ENCODE measurements at regions not wholly inside any gene's neighbourhood (a gene's known extent, or its start where the extent isn't known, plus 50 kb on each side); places are given as distances from the start of the nearest gene placed in this dataset.

DNA sequence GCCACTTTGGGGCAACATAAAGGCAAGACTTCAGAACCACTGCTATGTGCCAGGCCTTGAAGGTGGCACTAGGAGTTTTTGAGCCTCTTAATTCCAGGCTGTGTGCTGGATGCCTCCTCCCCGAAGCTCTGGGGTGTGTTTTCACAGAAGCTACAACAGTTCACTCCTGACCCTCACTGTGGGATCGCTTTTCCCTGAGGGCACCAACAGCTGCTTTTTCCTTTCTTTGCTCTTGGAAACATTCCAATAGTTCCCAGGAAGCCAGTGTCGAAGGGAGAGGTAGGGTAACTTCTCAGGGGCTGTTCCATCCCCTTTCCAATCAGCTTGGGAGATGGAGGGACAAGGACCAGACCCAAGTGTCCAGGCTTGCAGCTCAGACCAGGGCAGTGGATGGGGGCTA, 153.4 kb downstream of the C1orf94 start:
- Histone ChIP-seq H3K4me1 (ENCODE audit: insufficient read depth) (no peaks in the 10 kb centered on the region), H3K27me3 (ENCODE audit: insufficient read depth) (no peaks in the 10 kb centered on the region), H3K27ac (ENCODE audit: low read depth) (no peak overlapping the region), H4K20me1 (replicated peaks; ENCODE audit: insufficient read depth) (no peaks in the 10 kb centered on the region), H3K4me3 (no peak overlapping the region), H3K9me2 (ENCODE audit: insufficient read depth) (peaks cover 7% of the 10 kb centered on the region; the same call in 1 of the 2 replicates), H3K4me2 (no peak overlapping the region), H3K36me3 (ENCODE audit: insufficient read depth) (no peaks in the 10 kb centered on the region), H2AFZ (no peak overlapping the region), H3K79me2 (replicated peaks; ENCODE audit: insufficient read depth) (no peaks in the 10 kb centered on the region), H3F3A (replicated peaks; ENCODE audit: low read depth) (no peaks in the 10 kb centered on the region)
- Mint-ChIP-seq H3K9me3 (no peaks in the 10 kb centered on the region), H3K27me3 (ENCODE audit: insufficient read depth, low read depth, poor library complexity) (no peaks in the 10 kb centered on the region), H3K27ac (no peak overlapping the region), H3K4me3 (no peak overlapping the region), H3K36me3 (ENCODE audit: low read depth) (no peaks in the 10 kb centered on the region), H3K4me1 (peaks cover 9% of the 10 kb centered on the region)
- DNase-seq (ENCODE audit: low spot score) (no peak), ATAC-seq (no peak)
- no peak for TF ChIP-seq ZNF331 (CRISPR knock-in tag; IDR thresholded peaks at IDR 0.05; ENCODE audit: low read depth)
- no peak for TF ChIP-seq EZH2 (IDR thresholded peaks at IDR 0.05; ENCODE audit: low read depth, unreplicated experiment)
- no peak for TF ChIP-seq JUNB (IDR thresholded peaks at IDR 0.05; ENCODE audit: unreplicated experiment)
- TF ChIP-seq EZH2phosphoT487 (IDR thresholded peaks at IDR 0.05; ENCODE audit: unreplicated experiment), result no peak
- TF ChIP-seq CTCF (conservative IDR thresholded peaks at IDR 0.05; ENCODE audit: low read depth in 2 of 2), result no peak
- TF ChIP-seq STAT1 (IDR thresholded peaks at IDR 0.05; ENCODE audit: unreplicated experiment), result no peak
- TF ChIP-seq, protein P1, sequence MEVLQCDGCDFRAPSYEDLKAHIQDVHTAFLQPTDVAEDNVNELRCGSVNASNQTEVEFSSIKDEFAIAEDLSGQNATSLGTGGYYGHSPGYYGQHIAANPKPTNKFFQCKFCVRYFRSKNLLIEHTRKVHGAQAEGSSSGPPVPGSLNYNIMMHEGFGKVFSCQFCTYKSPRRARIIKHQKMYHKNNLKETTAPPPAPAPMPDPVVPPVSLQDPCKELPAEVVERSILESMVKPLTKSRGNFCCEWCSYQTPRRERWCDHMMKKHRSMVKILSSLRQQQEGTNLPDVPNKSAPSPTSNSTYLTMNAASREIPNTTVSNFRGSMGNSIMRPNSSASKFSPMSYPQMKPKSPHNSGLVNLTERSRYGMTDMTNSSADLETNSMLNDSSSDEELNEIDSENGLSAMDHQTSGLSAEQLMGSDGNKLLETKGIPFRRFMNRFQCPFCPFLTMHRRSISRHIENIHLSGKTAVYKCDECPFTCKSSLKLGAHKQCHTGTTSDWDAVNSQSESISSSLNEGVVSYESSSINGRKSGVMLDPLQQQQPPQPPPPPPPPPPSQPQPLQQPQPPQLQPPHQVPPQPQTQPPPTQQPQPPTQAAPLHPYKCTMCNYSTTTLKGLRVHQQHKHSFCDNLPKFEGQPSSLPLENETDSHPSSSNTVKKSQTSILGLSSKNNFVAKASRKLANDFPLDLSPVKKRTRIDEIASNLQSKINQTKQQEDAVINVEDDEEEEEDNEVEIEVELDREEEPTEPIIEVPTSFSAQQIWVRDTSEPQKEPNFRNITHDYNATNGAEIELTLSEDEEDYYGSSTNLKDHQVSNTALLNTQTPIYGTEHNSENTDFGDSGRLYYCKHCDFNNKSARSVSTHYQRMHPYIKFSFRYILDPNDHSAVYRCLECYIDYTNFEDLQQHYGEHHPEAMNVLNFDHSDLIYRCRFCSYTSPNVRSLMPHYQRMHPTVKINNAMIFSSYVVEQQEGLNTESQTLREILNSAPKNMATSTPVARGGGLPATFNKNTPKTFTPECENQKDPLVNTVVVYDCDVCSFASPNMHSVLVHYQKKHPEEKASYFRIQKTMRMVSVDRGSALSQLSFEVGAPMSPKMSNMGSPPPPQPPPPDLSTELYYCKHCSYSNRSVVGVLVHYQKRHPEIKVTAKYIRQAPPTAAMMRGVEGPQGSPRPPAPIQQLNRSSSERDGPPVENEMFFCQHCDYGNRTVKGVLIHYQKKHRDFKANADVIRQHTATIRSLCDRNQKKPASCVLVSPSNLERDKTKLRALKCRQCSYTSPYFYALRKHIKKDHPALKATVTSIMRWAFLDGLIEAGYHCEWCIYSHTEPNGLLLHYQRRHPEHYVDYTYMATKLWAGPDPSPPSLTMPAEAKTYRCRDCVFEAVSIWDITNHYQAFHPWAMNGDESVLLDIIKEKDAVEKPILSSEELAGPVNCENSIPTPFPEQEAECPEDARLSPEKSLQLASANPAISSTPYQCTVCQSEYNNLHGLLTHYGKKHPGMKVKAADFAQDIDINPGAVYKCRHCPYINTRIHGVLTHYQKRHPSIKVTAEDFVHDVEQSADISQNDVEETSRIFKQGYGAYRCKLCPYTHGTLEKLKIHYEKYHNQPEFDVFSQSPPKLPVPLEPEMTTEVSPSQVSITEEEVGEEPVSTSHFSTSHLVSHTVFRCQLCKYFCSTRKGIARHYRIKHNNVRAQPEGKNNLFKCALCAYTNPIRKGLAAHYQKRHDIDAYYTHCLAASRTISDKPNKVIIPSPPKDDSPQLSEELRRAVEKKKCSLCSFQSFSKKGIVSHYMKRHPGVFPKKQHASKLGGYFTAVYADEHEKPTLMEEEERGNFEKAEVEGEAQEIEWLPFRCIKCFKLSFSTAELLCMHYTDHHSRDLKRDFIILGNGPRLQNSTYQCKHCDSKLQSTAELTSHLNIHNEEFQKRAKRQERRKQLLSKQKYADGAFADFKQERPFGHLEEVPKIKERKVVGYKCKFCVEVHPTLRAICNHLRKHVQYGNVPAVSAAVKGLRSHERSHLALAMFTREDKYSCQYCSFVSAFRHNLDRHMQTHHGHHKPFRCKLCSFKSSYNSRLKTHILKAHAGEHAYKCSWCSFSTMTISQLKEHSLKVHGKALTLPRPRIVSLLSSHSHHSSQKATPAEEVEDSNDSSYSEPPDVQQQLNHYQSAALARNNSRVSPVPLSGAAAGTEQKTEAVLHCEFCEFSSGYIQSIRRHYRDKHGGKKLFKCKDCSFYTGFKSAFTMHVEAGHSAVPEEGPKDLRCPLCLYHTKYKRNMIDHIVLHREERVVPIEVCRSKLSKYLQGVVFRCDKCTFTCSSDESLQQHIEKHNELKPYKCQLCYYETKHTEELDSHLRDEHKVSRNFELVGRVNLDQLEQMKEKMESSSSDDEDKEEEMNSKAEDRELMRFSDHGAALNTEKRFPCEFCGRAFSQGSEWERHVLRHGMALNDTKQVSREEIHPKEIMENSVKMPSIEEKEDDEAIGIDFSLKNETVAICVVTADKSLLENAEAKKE (CRISPR knock-in tag; IDR thresholded peaks at IDR 0.05), result no peak
- TF ChIP-seq NANOG (IDR thresholded peaks at IDR 0.05; ENCODE audit: borderline replicate concordance), result no peak
- TF ChIP-seq REST (IDR thresholded peaks at IDR 0.05; ENCODE audit: unreplicated experiment), result no peak
- TF ChIP-seq, protein P2, sequence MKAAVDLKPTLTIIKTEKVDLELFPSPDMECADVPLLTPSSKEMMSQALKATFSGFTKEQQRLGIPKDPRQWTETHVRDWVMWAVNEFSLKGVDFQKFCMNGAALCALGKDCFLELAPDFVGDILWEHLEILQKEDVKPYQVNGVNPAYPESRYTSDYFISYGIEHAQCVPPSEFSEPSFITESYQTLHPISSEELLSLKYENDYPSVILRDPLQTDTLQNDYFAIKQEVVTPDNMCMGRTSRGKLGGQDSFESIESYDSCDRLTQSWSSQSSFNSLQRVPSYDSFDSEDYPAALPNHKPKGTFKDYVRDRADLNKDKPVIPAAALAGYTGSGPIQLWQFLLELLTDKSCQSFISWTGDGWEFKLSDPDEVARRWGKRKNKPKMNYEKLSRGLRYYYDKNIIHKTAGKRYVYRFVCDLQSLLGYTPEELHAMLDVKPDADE (IDR thresholded peaks at IDR 0.05), result no peak
- no peak for TF ChIP-seq ZNF114 (CRISPR knock-in tag; IDR thresholded peaks at IDR 0.05)
- TF ChIP-seq POLR2AphosphoS5 (IDR thresholded peaks at IDR 0.05; ENCODE audit: low read depth), result no peak
- TF ChIP-seq CREB1 (CRISPR knock-in tag; IDR thresholded peaks at IDR 0.05; ENCODE audit: low read depth), result no peak

Measured in GM23338 (cell line).